Uterus (tissue), 3 donors: ENCODE measurements at regions not wholly inside any gene's neighbourhood (a gene's known extent, or its start where the extent isn't known, plus 50 kb on each side); places are given as distances from the start of the nearest gene placed in this dataset.

Experiments
- DNase-seq, 2 donors: peaks; one replicate each; pipeline ENCODE4 v3.0.0-alpha.2; 2019 to 2020
- H3K27ac ChIP-seq, 2 donors: fragments of 200-600 bp; sonication (generic); 1 replicate in 1 of 2; 2 replicates in 1 of 2; pipeline ENCODE4 v1.5.1; 2016 to 2018
- H3K27me3 ChIP-seq, 2 donors: fragments of 200-600 bp; sonication (generic); one replicate each; pipeline ENCODE4 v1.5.1; 2018 to 2019; ENCODE audit warnings: control low read depth in 1 of 2
- H3K36me3 ChIP-seq, 2 donors: fragments of 200-600 bp; sonication (generic); one replicate each; pipeline ENCODE4 v1.5.1; 2019; ENCODE audit warnings: control low read depth in 1 of 2
- H3K4me1 ChIP-seq, 2 donors: fragments of 200-600 bp; sonication (generic); one replicate each; pipeline ENCODE4 v1.5.1; 2018 to 2019; ENCODE audit warnings: control low read depth in 1 of 2
- H3K4me3 ChIP-seq, 2 donors: fragments of 200-600 bp; sonication (generic); 1 replicate in 1 of 2; 2 replicates in 1 of 2; pipeline ENCODE4 v1.5.1; 2018 to 2019; ENCODE audit warnings: mild to moderate bottlenecking in 1 of 2
- H3K9me3 ChIP-seq, 2 donors: fragments of 200-600 bp; sonication (generic); one replicate each; pipeline ENCODE4 v1.5.1; 2019; ENCODE audit warnings: control low read depth in 1 of 2
- POLR2A ChIP-seq, 2 donors: fragments of 450-650 bp; IDR thresholded peaks; one replicate each; pipeline ENCODE4 v1.6.1; 2016; ENCODE audit warnings: antibody characterized with exemption in 2 of 2, mild to moderate bottlenecking in 1 of 2, moderate library complexity in 1 of 2
- intact Hi-C: fragments of 100-400 bp; cut with DNase I; formaldehyde crosslinking; loops from one replicate; pipeline ENCODE4 v1.15.1; 2023; ENCODE audit warnings: low total_unique reads
- TF ChIP-seq, protein P1 (sequence below), 4 experiments: fragments of 200-600 bp in 2 of 4; fragments of 450-650 bp in 2 of 4; sonication (generic) in 2 of 4; IDR thresholded peaks; one replicate each; pipeline ENCODE4 v1.5.1; 2016 to 2019; ENCODE audit warnings: antibody characterized with exemption in 4 of 4, mild to moderate bottlenecking in 2 of 4, moderate library complexity in 1 of 4
- donor health status: DM: yes; HTN: yes; CAD: no.

DNA sequence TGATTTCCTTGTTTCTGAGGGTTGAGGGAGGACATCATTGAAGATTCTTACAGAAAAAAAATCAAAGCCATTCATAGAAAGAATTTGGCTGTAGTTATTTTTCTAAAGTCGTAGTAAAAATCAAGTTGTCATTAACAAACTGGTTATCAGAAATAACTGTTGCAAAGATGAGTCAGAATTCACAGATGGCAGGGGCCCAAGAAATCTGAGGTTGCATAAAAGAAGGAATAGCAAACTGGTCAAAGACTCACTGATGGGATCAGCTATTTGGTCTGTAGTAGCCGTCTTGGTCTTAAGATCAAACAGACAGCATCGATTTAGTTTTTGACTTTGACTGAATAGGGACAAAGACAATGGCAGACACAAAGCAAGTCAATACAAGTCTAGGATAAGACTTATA, 334.3 kb downstream of the FIGN start:
- no peak for DNase-seq
- Histone ChIP-seq H3K36me3 (peaks cover 0 to 2% of the 10 kb centered on the region in 2 donors), H3K27ac (no peak overlapping the region), H3K27me3 (no peaks in the 10 kb centered on the region), H3K9me3 (no peaks in the 10 kb centered on the region), H3K4me1 (no peaks in the 10 kb centered on the region), H3K4me3 (no peak overlapping the region)
- TF ChIP-seq, protein P1, sequence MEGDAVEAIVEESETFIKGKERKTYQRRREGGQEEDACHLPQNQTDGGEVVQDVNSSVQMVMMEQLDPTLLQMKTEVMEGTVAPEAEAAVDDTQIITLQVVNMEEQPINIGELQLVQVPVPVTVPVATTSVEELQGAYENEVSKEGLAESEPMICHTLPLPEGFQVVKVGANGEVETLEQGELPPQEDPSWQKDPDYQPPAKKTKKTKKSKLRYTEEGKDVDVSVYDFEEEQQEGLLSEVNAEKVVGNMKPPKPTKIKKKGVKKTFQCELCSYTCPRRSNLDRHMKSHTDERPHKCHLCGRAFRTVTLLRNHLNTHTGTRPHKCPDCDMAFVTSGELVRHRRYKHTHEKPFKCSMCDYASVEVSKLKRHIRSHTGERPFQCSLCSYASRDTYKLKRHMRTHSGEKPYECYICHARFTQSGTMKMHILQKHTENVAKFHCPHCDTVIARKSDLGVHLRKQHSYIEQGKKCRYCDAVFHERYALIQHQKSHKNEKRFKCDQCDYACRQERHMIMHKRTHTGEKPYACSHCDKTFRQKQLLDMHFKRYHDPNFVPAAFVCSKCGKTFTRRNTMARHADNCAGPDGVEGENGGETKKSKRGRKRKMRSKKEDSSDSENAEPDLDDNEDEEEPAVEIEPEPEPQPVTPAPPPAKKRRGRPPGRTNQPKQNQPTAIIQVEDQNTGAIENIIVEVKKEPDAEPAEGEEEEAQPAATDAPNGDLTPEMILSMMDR (IDR thresholded peaks at IDR 0.05): no peak
- no peak for TF ChIP-seq POLR2A (IDR thresholded peaks at IDR 0.05)
- intact Hi-C loops: no loop called here

DNA sequence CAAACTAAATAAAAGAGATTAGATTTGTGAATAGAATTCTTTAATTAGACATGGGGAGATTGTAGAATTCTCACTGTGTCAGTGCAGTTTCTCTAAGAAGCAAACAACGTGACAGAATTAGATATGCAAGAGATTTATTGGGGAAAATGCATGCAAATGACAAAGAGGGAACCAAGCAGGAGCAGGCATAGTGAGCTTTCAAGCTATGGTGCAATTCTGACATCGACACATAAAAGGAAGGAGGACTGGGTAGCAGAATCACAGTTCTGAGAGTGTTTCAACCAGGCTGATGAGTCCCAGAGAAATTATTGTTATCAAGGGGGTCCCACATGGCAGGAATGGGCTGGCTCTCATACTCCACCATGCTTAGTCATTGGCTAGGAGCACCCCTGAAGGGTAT, 338.4 kb downstream of the FIGN start:
- Histone ChIP-seq H3K36me3 (peaks cover 0 to 2% of the 10 kb centered on the region in 2 donors), H3K4me1 (no peaks in the 10 kb centered on the region), H3K9me3 (no peaks in the 10 kb centered on the region), H3K27me3 (no peaks in the 10 kb centered on the region), H3K27ac (no peak overlapping the region), H3K4me3 (no peak overlapping the region)
- DNase-seq: no peak
- TF ChIP-seq, protein P1 (IDR thresholded peaks at IDR 0.05): no peak
- no peak for TF ChIP-seq POLR2A (IDR thresholded peaks at IDR 0.05)
- intact Hi-C loops: no loop called here

DNA sequence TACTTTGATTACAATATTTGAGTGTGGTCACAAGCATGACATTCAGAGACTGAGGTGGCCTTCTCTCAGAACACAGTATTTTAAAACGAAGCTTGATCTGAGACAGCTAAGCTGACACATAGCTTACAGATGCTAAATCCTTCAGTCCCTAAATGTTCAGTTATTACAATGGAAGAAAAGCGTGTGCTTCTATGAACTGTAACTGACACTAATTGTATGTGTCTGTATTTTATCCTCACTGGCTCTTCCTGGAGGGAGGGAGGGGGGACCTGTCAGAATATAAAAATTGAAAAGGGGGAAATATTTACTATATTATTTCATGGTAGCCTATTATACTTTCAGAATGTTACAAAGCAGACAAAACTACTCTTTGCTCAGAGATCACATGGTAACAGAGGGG, 340.2 kb downstream of the FIGN start:
- intact Hi-C loops: no loop called here
- H3K36me3 ChIP-seq: peaks cover 0 to 2% of the 10 kb centered on the region in 2 donors
- no peak for TF ChIP-seq POLR2A (IDR thresholded peaks at IDR 0.05)
- TF ChIP-seq, protein P1 (IDR thresholded peaks at IDR 0.05): no peak

DNA sequence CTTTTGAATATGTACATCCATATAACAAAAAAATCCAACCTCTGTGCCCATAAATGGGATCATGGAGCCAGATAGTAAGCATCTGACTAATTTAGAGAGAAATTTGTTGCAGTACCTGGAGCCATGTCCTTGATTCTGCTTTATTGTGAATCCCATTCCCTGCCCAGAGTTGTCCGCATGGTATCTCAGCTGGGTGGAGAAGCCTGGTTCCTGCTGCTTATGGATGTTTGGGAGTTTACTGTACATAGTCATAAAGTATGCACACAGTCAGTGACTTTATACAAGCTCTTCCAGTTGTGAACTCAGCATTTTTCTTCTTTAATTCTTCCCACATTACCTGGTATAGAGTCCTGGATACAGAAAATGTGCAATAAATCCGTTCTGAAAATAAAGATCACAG, 346.0 kb downstream of the FIGN start:
- no peak overlapping the region for H3K27ac ChIP-seq
- intact Hi-C loops: no loop called here
- H3K4me3 ChIP-seq: no peak overlapping the region
- H3K27me3 ChIP-seq: no peaks in the 10 kb centered on the region
- no peak for DNase-seq
- H3K36me3 ChIP-seq: no peaks in the 10 kb centered on the region
- no peaks in the 10 kb centered on the region for H3K4me1 ChIP-seq
- TF ChIP-seq, protein P1 (IDR thresholded peaks at IDR 0.05): no peak
- no peak for TF ChIP-seq POLR2A (IDR thresholded peaks at IDR 0.05)
- H3K9me3 ChIP-seq: no peaks in the 10 kb centered on the region

More for the DNA sequence above, 340.2 kb downstream of the FIGN start:
- Histone ChIP-seq H3K9me3 (no peaks in the 10 kb centered on the region), H3K4me3 (no peak overlapping the region), H3K27me3 (no peaks in the 10 kb centered on the region), H3K27ac (no peak overlapping the region), H3K4me1 (no peaks in the 10 kb centered on the region)
- no peak for DNase-seq

DNA sequence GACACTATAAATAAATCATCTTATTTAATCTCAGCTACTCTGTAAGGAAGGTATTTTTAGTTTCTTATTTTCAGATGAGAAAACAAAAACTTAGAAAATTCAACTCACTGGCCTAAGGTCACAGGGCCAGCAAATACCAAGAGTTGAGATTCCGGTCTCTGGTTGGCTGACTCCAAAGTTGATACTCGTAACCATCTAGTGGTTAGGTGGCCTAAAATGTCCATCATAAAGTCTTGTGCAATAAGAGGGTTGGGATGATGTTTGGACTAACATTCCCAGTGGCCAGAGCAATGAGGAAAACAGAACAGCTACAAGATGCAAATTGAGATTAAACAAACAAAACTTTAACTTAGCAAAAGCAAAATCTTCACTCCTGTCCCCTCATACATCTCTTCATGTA, 360.3 kb downstream of the FIGN start:
- no peak overlapping the region for H3K4me3 ChIP-seq
- H3K9me3 ChIP-seq: no peaks in the 10 kb centered on the region
- intact Hi-C loops: no loop called here
- no peak for DNase-seq
- no peaks in the 10 kb centered on the region for H3K4me1 ChIP-seq
- no peak overlapping the region for H3K27ac ChIP-seq
- TF ChIP-seq, protein P1 (IDR thresholded peaks at IDR 0.05): no peak
- no peak for TF ChIP-seq POLR2A (IDR thresholded peaks at IDR 0.05)
- H3K36me3 ChIP-seq: no peaks in the 10 kb centered on the region
- no peaks in the 10 kb centered on the region for H3K27me3 ChIP-seq
